Ishikawa (cell line): ENCODE measurements at regions not wholly inside any gene's neighbourhood (a gene's known extent, or its start where the extent isn't known, plus 50 kb on each side); places are given as distances from the start of the nearest gene placed in this dataset.

ENCODE experiments used
- CEBPB ChIP-seq: IDR thresholded peaks from 2 replicates; pipeline ENCODE4 v1.6.1; 2012
- CREB1 ChIP-seq: IDR thresholded peaks from 2 replicates; pipeline ENCODE4 v1.6.1; 2012; ENCODE audit warnings: low read depth
- EGR1 ChIP-seq: IDR thresholded peaks from 2 replicates; pipeline ENCODE4 v1.6.1; 2012
- EP300 ChIP-seq: IDR thresholded peaks from 2 replicates; pipeline ENCODE4 v1.6.1; 2012; ENCODE audit warnings: borderline replicate concordance
- FOXM1 ChIP-seq: IDR thresholded peaks from 2 replicates; pipeline ENCODE4 v1.6.1; 2012; ENCODE audit warnings: low read depth, borderline replicate concordance
- MAX ChIP-seq: IDR thresholded peaks from 2 replicates; pipeline ENCODE4 v1.6.1; 2012
- NFIC ChIP-seq: IDR thresholded peaks from 2 replicates; pipeline ENCODE4 v1.6.1; 2012
- RAD21 ChIP-seq: IDR thresholded peaks from 2 replicates; pipeline ENCODE4 v1.6.1; 2012; ENCODE audit warnings: low read depth
- TAF1 ChIP-seq: IDR thresholded peaks from 2 replicates; pipeline ENCODE4 v1.6.1; 2012; ENCODE audit warnings: low read depth, mild to moderate bottlenecking
- TCF12 ChIP-seq: IDR thresholded peaks from 2 replicates; pipeline ENCODE4 v1.6.1; 2012; ENCODE audit warnings: low read depth
- TEAD4 ChIP-seq: IDR thresholded peaks from 2 replicates; pipeline ENCODE4 v1.6.1; 2012
- USF1 ChIP-seq: IDR thresholded peaks from 2 replicates; pipeline ENCODE4 v1.6.1; 2012
- YY1 ChIP-seq: IDR thresholded peaks from 2 replicates; pipeline ENCODE4 v1.6.1; 2012; ENCODE audit warnings: low read depth
- ZBTB7A ChIP-seq: IDR thresholded peaks from 2 replicates; pipeline ENCODE4 v1.6.1; 2012; ENCODE audit warnings: low read depth
- TF ChIP-seq, protein P1 (sequence below): IDR thresholded peaks from 2 replicates; pipeline ENCODE4 v1.6.1; 2012; ENCODE audit warnings: low read depth, mild to moderate bottlenecking

DNA sequence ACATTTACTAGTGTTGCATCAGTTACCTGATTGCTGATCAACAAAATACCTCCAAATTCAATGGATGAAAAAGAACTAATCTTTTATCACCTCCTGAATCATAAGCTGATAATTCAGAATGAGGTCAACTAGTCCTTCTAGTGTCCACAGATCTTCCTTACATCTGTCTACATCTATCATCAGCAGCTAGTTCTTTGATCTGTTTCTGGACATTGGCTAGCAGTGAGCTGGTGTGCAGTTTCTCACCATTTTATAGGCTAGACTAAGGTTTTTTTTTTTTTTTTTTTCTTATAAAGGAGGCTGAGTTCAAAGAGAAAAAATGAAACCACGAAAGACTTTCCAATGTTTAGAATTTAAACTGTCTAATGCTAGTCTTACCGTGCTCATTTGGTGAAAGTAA is 534.3 kb upstream of the ST8SIA4 start:
- TF ChIP-seq USF1 (no peak), TAF1 (no peak), TCF12 (no peak), NFIC (no peak), FOXM1 (no peak), TEAD4 (no peak)

DNA sequence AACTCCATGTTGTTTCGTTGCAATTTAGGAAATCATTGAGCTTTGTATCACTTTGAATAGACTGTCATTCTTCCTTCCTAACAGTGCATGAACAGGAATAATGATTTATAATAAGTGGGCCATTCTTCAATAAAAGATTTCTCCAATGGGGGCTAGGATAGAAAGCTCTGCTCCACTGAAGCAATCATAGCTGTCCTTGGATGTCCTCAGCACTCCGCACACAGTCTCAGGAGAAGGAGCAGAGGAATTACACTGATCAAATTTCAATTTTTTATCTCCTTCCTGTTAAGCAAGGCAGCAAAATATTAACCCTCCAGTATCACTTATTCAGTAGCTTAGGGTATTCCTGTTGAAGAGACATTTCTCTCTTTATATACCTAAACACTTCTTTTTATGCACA is 532.7 kb upstream of the ST8SIA4 start:
- TF ChIP-seq YY1 (no peak), EGR1 (no peak), USF1 (no peak), CEBPB (no peak), TAF1 (no peak), FOXM1 (no peak), TCF12 (no peak), CREB1 (no peak), MAX (no peak), EP300 (no peak), ZBTB7A (no peak), TEAD4 (no peak), NFIC (no peak), RAD21 (no peak)
- TF ChIP-seq, protein P1, sequence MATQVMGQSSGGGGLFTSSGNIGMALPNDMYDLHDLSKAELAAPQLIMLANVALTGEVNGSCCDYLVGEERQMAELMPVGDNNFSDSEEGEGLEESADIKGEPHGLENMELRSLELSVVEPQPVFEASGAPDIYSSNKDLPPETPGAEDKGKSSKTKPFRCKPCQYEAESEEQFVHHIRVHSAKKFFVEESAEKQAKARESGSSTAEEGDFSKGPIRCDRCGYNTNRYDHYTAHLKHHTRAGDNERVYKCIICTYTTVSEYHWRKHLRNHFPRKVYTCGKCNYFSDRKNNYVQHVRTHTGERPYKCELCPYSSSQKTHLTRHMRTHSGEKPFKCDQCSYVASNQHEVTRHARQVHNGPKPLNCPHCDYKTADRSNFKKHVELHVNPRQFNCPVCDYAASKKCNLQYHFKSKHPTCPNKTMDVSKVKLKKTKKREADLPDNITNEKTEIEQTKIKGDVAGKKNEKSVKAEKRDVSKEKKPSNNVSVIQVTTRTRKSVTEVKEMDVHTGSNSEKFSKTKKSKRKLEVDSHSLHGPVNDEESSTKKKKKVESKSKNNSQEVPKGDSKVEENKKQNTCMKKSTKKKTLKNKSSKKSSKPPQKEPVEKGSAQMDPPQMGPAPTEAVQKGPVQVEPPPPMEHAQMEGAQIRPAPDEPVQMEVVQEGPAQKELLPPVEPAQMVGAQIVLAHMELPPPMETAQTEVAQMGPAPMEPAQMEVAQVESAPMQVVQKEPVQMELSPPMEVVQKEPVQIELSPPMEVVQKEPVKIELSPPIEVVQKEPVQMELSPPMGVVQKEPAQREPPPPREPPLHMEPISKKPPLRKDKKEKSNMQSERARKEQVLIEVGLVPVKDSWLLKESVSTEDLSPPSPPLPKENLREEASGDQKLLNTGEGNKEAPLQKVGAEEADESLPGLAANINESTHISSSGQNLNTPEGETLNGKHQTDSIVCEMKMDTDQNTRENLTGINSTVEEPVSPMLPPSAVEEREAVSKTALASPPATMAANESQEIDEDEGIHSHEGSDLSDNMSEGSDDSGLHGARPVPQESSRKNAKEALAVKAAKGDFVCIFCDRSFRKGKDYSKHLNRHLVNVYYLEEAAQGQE, result no peak

GRCh38 chr5:101431201-101431600 is 528.1 kb upstream of the ST8SIA4 start:
- TF ChIP-seq TCF12, result no peak
- TF ChIP-seq TEAD4, result no peak
- no peak for TF ChIP-seq YY1
- no peak for TF ChIP-seq USF1
- TF ChIP-seq TAF1, result no peak
- TF ChIP-seq CREB1, result no peak
- TF ChIP-seq EP300, result no peak
- no peak for TF ChIP-seq NFIC
- TF ChIP-seq ZBTB7A, result no peak
- no peak for TF ChIP-seq MAX
- no peak for TF ChIP-seq EGR1
- TF ChIP-seq, protein P1, result no peak
- TF ChIP-seq RAD21, result no peak
- no peak for TF ChIP-seq CEBPB
- no peak for TF ChIP-seq FOXM1

GRCh38 chr5:101430551-101430950 is 527.5 kb upstream of the ST8SIA4 start:
- no peak for TF ChIP-seq CEBPB
- TF ChIP-seq USF1, result no peak
- TF ChIP-seq CREB1, result no peak
- TF ChIP-seq NFIC, result no peak
- no peak for TF ChIP-seq TEAD4
- no peak for TF ChIP-seq EP300
- TF ChIP-seq FOXM1, result no peak
- no peak for TF ChIP-seq MAX
- TF ChIP-seq RAD21, result no peak
- TF ChIP-seq TAF1, result no peak
- TF ChIP-seq TCF12, result no peak
- no peak for TF ChIP-seq EGR1
- TF ChIP-seq ZBTB7A, result no peak
- TF ChIP-seq, protein P1, result no peak
